Spleen (tissue), 11 donors: ENCODE measurements at regions not wholly inside any gene's neighbourhood (a gene's known extent, or its start where the extent isn't known, plus 50 kb on each side); places are given as distances from the start of the nearest gene placed in this dataset.

ENCODE experiments used
- DNase-seq: peaks from one replicate; pipeline ENCODE4 v3.0.0-alpha.2; 2020
- H3K27ac ChIP-seq, 8 donors: fragments of 200-600 bp; sonication (generic) in 7 of 8; 1 replicate in 4 of 8; 2 replicates in 4 of 8; pipeline versions ENCODE4 v1.5.0 to v1.8.0; 2016 to 2021; ENCODE audit warnings: inconsistent platforms in 4 of 8, mild to moderate bottlenecking in 4 of 8, moderate library complexity in 1 of 8
- H3K27me3 ChIP-seq, 7 donors: fragments of 200-600 bp; sonication (generic) in 6 of 7; replicated peaks in 1 of 7; 1 replicate in 4 of 7; 2 replicates in 3 of 7; pipeline versions ENCODE4 v1.5.0 to v1.8.0; 2016 to 2021; ENCODE audit warnings: inconsistent platforms in 3 of 7, mild to moderate bottlenecking in 1 of 7
- H3K36me3 ChIP-seq, 6 donors: fragments of 200-600 bp; sonication (generic) in 5 of 6; 1 replicate in 4 of 6; 2 replicates in 2 of 6; pipeline versions ENCODE4 v1.5.0 to v1.8.0; 2016 to 2021; ENCODE audit warnings: inconsistent platforms in 2 of 6
- H3K4me1 ChIP-seq, 6 donors: fragments of 200-600 bp; sonication (generic) in 5 of 6; 1 replicate in 3 of 6; 2 replicates in 3 of 6; pipeline versions ENCODE4 v1.5.0 to v1.8.0; 2016 to 2021; ENCODE audit warnings: inconsistent platforms in 3 of 6
- H3K4me3 ChIP-seq, 8 donors: fragments of 200-600 bp; sonication (generic) in 7 of 8; 1 replicate in 4 of 8; 2 replicates in 4 of 8; pipeline versions ENCODE4 v1.5.0 to v1.8.0; 2016 to 2021; ENCODE audit warnings: inconsistent platforms in 4 of 8, mild to moderate bottlenecking in 4 of 8, moderate library complexity in 2 of 8
- H3K9me3 ChIP-seq, 8 donors: fragments of 200-600 bp; sonication (generic) in 7 of 8; 1 replicate in 4 of 8; 2 replicates in 4 of 8; pipeline versions ENCODE4 v1.5.0 to v1.8.0; 2016 to 2021; ENCODE audit warnings: inconsistent platforms in 4 of 8
- CTCF ChIP-seq, 11 experiments: fragments of 200-600 bp in 7 of 11; fragments of 450-650 bp in 4 of 11; sonication (generic) in 4 of 11; IDR thresholded peaks in 8 of 11; conservative IDR thresholded peaks in 3 of 11; 1 replicate in 7 of 11; 2 replicates in 4 of 11; pipeline versions ENCODE4 v1.4.0 to v1.8.0; 2016 to 2021; ENCODE audit warnings: antibody characterized with exemption in 11 of 11, inconsistent platforms in 4 of 11, mild to moderate bottlenecking in 1 of 11
- POLR2A ChIP-seq, 3 donors: fragments of 450-650 bp; IDR thresholded peaks; one replicate each; pipeline ENCODE4 v1.5.1; 2017; ENCODE audit warnings: antibody characterized with exemption in 3 of 3, mild to moderate bottlenecking in 1 of 3
- POLR2AphosphoS5 ChIP-seq, 3 donors: sonication (generic); formaldehyde crosslinking; IDR thresholded peaks; one replicate each; pipeline ENCODE4 v1.5.1; 2017; ENCODE audit warnings: antibody characterized with exemption in 3 of 3
- WGBS, 5 donors: extraction: QIAGEN DNeasy Blood & Tissue Kit in 3 of 5; methylation state at CpG; one replicate each; pipeline versions ENCODE4 v1.1.5 to v1.1.7; 2013 to 2018; 5-methylcytosine and 5-hydroxymethylcytosine counted together
- intact Hi-C: fragments of 100-400 bp; cut with DNase I; formaldehyde crosslinking; loops from one replicate; pipeline ENCODE4 v1.15.0; 2023; ENCODE audit warnings: low total_unique reads
- donor health status: healthy with polysubstance abuse.
- donor health status: DM: no; HTN: no; CAD: no; lungs with moderate emphysema.
- donor health status: DM: no; HTN: no; CAD: no.
- donor health status: Bipolar disorder and iron deficiency.
- donor health status: healthy.
- donor health status: DM: no; HTN: no; CAD: no.
- donor health status: DM: yes; HTN: yes; CAD: no.

GRCh38 chr15:61798631-61799030 lies 261.6 kb downstream of the VPS13C start:
- intact Hi-C loops: no loop called here

GRCh38 chr15:61796056-61796455 lies 264.2 kb downstream of the VPS13C start:
- H3K27ac ChIP-seq: no peak overlapping the region
- no peaks in the 10 kb centered on the region for H3K36me3 ChIP-seq
- H3K4me3 ChIP-seq: no peak overlapping the region
- H3K4me1 ChIP-seq: no peaks in the 10 kb centered on the region
- no peak for TF ChIP-seq POLR2AphosphoS5 (IDR thresholded peaks at IDR 0.05)
- no peak for TF ChIP-seq CTCF (IDR thresholded peaks at IDR 0.05 in 8 of 11, conservative IDR thresholded peaks at IDR 0.05 in 3 of 11)
- TF ChIP-seq POLR2A (IDR thresholded peaks at IDR 0.05): no peak
- 68 to 94% (median 84%) methylated on average over 3 of the region's 3 CpGs for WGBS, 5 donors
- peaks cover 0 to 3% (median 0%) of the 10 kb centered on the region in 8 donors for H3K9me3 ChIP-seq
- H3K27me3 ChIP-seq: peaks cover 0 to 7% (median 0%) of the 10 kb centered on the region in 7 donors
- intact Hi-C loops: no loop called here
- no peak for DNase-seq

More at GRCh38 chr15:61798631-61799030, 261.6 kb downstream of the VPS13C start:
- H3K36me3 ChIP-seq: no peaks in the 10 kb centered on the region
- DNase-seq: no peak
- WGBS, 5 donors: 71 to 83% (median 76%) methylated on average over 9 of the region's 9 CpGs
- peaks cover 0 to 7% (median 0%) of the 10 kb centered on the region in 7 donors for H3K27me3 ChIP-seq
- H3K27ac ChIP-seq: no peak overlapping the region
- no peak overlapping the region for H3K4me3 ChIP-seq
- no peaks in the 10 kb centered on the region for H3K4me1 ChIP-seq
- no peaks in the 10 kb centered on the region for H3K9me3 ChIP-seq
- no peak for TF ChIP-seq POLR2A (IDR thresholded peaks at IDR 0.05)
- no peak for TF ChIP-seq POLR2AphosphoS5 (IDR thresholded peaks at IDR 0.05)
- TF ChIP-seq CTCF (IDR thresholded peaks at IDR 0.05 in 8 of 11, conservative IDR thresholded peaks at IDR 0.05 in 3 of 11): no peak

GRCh38 chr15:61794881-61795280 lies 265.4 kb downstream of the VPS13C start:
- WGBS, 5 donors: 24 to 66% (median 44%) methylated on average over 1 of the region's 1 CpG
- no peak overlapping the region for H3K27ac ChIP-seq
- H3K36me3 ChIP-seq: no peaks in the 10 kb centered on the region
- no peak overlapping the region for H3K4me3 ChIP-seq
- peaks cover 0 to 7% (median 0%) of the 10 kb centered on the region in 7 donors for H3K27me3 ChIP-seq
- no peak for TF ChIP-seq POLR2AphosphoS5 (IDR thresholded peaks at IDR 0.05)
- intact Hi-C loops: no loop called here
- no peak for DNase-seq
- H3K4me1 ChIP-seq: no peaks in the 10 kb centered on the region
- H3K9me3 ChIP-seq: peaks cover 0 to 4% (median under 1%) of the 10 kb centered on the region in 8 donors

- intact Hi-C loops: no loop called here
- Histone ChIP-seq H3K36me3 (no peaks in the 10 kb centered on the region), H3K9me3 (peaks cover 0 to 10% (median 5%) of the 10 kb centered on the region in 8 donors), H3K4me1 (no peaks in the 10 kb centered on the region), H3K27ac (no peak overlapping the region), H3K4me3 (no peak overlapping the region), H3K27me3 (peaks cover 0 to 7% (median 0%) of the 10 kb centered on the region in 7 donors)
- TF ChIP-seq CTCF (IDR thresholded peaks at IDR 0.05 in 8 of 11, conservative IDR thresholded peaks at IDR 0.05 in 3 of 11) (no peak), POLR2A (IDR thresholded peaks at IDR 0.05) (no peak), POLR2AphosphoS5 (IDR thresholded peaks at IDR 0.05) (no peak)
- WGBS, 5 donors: 61 to 90% (median 86%) methylated on average over 1 of the region's 1 CpG
- no peak for DNase-seq
Measured at GRCh38 chr15:61794276-61794675, 266.0 kb downstream of the VPS13C start.

GRCh38 chr15:61784734-61785133 lies 275.5 kb downstream of the VPS13C start:
- intact Hi-C loops: no loop called here
- H3K9me3 ChIP-seq: peaks cover 0 to 11% (median 5%) of the 10 kb centered on the region in 8 donors
- 87 to 96% (median 91%) methylated on average over 4 of the region's 4 CpGs for WGBS, 5 donors
- no peak overlapping the region for H3K4me3 ChIP-seq
- peaks cover 0 to 19% (median 0%) of the 10 kb centered on the region in 7 donors for H3K27me3 ChIP-seq
- no peaks in the 10 kb centered on the region for H3K36me3 ChIP-seq
- TF ChIP-seq POLR2A (IDR thresholded peaks at IDR 0.05): no peak
- TF ChIP-seq CTCF (IDR thresholded peaks at IDR 0.05 in 8 of 11, conservative IDR thresholded peaks at IDR 0.05 in 3 of 11): no peak
- no peak for TF ChIP-seq POLR2AphosphoS5 (IDR thresholded peaks at IDR 0.05)
- H3K27ac ChIP-seq: no peak overlapping the region
- no peaks in the 10 kb centered on the region for H3K4me1 ChIP-seq
- DNase-seq: no peak
